ENCODE measurements at regions not wholly inside any gene's neighbourhood (a gene's known extent, or its start where the extent isn't known, plus 50 kb on each side); places are given as distances from the start of the nearest gene placed in this dataset.

DNA sequence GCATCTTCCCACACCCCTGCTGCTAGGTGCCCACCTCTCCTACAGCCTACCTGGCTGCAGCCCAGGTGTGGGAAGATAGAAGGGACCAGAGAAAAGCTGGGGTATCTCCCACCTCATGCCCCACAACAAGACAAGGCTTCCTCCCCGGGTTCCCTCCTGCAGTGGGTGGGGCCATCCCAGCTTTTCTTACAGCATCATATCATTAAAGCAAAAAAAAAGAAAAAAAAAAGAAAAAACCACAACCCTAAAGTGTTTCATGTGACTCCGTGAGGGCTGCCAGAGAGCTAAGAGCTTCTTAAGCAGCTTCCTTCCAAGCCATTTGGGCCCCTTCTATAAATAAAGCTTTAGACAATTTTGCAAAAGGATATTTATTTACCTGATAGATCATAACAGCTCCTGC lies 455.4 kb upstream of the TSHZ3 start:
- no peaks in the 10 kb centered on the region for H3F3A ChIP-seq (ENCODE audit: control insufficient read depth, insufficient read depth)
- H3K27me3 ChIP-seq (ENCODE audit: control insufficient read depth, low read length), result no peaks in the 10 kb centered on the region
- no peak overlapping the region for H3K27ac ChIP-seq (ENCODE audit: low read depth, low read length)
- H3K4me1 ChIP-seq (ENCODE audit: control insufficient read depth, low read length), result no peaks in the 10 kb centered on the region
- no peaks in the 10 kb centered on the region for H3K79me2 ChIP-seq (ENCODE audit: control insufficient read depth, low read length)
- no peaks in the 10 kb centered on the region for H4K20me1 ChIP-seq (ENCODE audit: control insufficient read depth, insufficient read depth, low read depth, low read length)
- no peaks in the 10 kb centered on the region for H3K36me3 ChIP-seq (ENCODE audit: control insufficient read depth, low read length)
- H3K9me2 ChIP-seq (replicated peaks; ENCODE audit: control insufficient read depth, low read length), result no peaks in the 10 kb centered on the region
- H3K9me3 ChIP-seq (ENCODE audit: control insufficient read depth, insufficient read depth, low read length), result no peaks in the 10 kb centered on the region
- no peak for TF ChIP-seq EZH2phosphoT487 (IDR thresholded peaks at IDR 0.05; ENCODE audit: borderline replicate concordance, low read length)
- TF ChIP-seq, protein P1, sequence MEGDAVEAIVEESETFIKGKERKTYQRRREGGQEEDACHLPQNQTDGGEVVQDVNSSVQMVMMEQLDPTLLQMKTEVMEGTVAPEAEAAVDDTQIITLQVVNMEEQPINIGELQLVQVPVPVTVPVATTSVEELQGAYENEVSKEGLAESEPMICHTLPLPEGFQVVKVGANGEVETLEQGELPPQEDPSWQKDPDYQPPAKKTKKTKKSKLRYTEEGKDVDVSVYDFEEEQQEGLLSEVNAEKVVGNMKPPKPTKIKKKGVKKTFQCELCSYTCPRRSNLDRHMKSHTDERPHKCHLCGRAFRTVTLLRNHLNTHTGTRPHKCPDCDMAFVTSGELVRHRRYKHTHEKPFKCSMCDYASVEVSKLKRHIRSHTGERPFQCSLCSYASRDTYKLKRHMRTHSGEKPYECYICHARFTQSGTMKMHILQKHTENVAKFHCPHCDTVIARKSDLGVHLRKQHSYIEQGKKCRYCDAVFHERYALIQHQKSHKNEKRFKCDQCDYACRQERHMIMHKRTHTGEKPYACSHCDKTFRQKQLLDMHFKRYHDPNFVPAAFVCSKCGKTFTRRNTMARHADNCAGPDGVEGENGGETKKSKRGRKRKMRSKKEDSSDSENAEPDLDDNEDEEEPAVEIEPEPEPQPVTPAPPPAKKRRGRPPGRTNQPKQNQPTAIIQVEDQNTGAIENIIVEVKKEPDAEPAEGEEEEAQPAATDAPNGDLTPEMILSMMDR (IDR thresholded peaks at IDR 0.05; ENCODE audit: low read depth, low read length, poor library complexity, severe bottlenecking), result no peak
- no peak overlapping the region for H3K4me3 ChIP-seq (ENCODE audit: low read length)
- no peak overlapping the region for H3K4me2 ChIP-seq (ENCODE audit: low read length)

GRCh38 chr19:31810536-31811109 lies 461.4 kb upstream of the TSHZ3 start:
- no peaks in the 10 kb centered on the region for H3K9me3 ChIP-seq (ENCODE audit: control insufficient read depth, insufficient read depth, low read length)
- H3K4me1 ChIP-seq (ENCODE audit: control insufficient read depth, low read length), result no peaks in the 10 kb centered on the region
- no peaks in the 10 kb centered on the region for H3K36me3 ChIP-seq (ENCODE audit: control insufficient read depth, low read length)
- no peaks in the 10 kb centered on the region for H4K20me1 ChIP-seq (ENCODE audit: control insufficient read depth, insufficient read depth, low read depth, low read length)
- H3K4me3 ChIP-seq (ENCODE audit: low read length), result no peak overlapping the region
- H3K79me2 ChIP-seq (ENCODE audit: control insufficient read depth, low read length), result no peaks in the 10 kb centered on the region
- no peaks in the 10 kb centered on the region for H3F3A ChIP-seq (ENCODE audit: control insufficient read depth, insufficient read depth)
- TF ChIP-seq, protein P1 (IDR thresholded peaks at IDR 0.05; ENCODE audit: low read depth, low read length, poor library complexity, severe bottlenecking), result no peak
- no peak for TF ChIP-seq EZH2phosphoT487 (IDR thresholded peaks at IDR 0.05; ENCODE audit: borderline replicate concordance, low read length)
- H3K4me2 ChIP-seq (ENCODE audit: low read length), result no peak overlapping the region
- H3K27me3 ChIP-seq (ENCODE audit: control insufficient read depth, low read length), result no peaks in the 10 kb centered on the region
- no peaks in the 10 kb centered on the region for H3K9me2 ChIP-seq (replicated peaks; ENCODE audit: control insufficient read depth, low read length)
- no peak overlapping the region for H3K27ac ChIP-seq (ENCODE audit: low read depth, low read length)

- H3F3A ChIP-seq (ENCODE audit: control insufficient read depth, insufficient read depth), result no peaks in the 10 kb centered on the region
- H3K9me2 ChIP-seq (replicated peaks; ENCODE audit: control insufficient read depth, low read length), result no peaks in the 10 kb centered on the region
- H3K9me3 ChIP-seq (ENCODE audit: control insufficient read depth, insufficient read depth, low read length), result no peaks in the 10 kb centered on the region
- H4K20me1 ChIP-seq (ENCODE audit: control insufficient read depth, insufficient read depth, low read depth, low read length), result no peaks in the 10 kb centered on the region
- H3K4me1 ChIP-seq (ENCODE audit: control insufficient read depth, low read length), result no peaks in the 10 kb centered on the region
- no peaks in the 10 kb centered on the region for H3K36me3 ChIP-seq (ENCODE audit: control insufficient read depth, low read length)
- TF ChIP-seq, protein P1 (IDR thresholded peaks at IDR 0.05; ENCODE audit: low read depth, low read length, poor library complexity, severe bottlenecking), result no peak
- TF ChIP-seq EZH2phosphoT487 (IDR thresholded peaks at IDR 0.05; ENCODE audit: borderline replicate concordance, low read length), result no peak
- H3K27me3 ChIP-seq (ENCODE audit: control insufficient read depth, low read length), result no peaks in the 10 kb centered on the region
- no peaks in the 10 kb centered on the region for H3K79me2 ChIP-seq (ENCODE audit: control insufficient read depth, low read length)
- no peak overlapping the region for H3K4me2 ChIP-seq (ENCODE audit: low read length)
- no peak overlapping the region for H3K27ac ChIP-seq (ENCODE audit: low read depth, low read length)
- H3K4me3 ChIP-seq (ENCODE audit: low read length), result no peak overlapping the region
These were observed 468.9 kb upstream of the TSHZ3 start for GRCh38 chr19:31817971-31818797.
